C4-2B (cell line): ENCODE measurements at regions not wholly inside any gene's neighbourhood (a gene's known extent, or its start where the extent isn't known, plus 50 kb on each side); places are given as distances from the start of the nearest gene placed in this dataset.

Source experiments
- H3K27ac ChIP-seq: fragments of 450-650 bp; 2 replicates; pipeline ENCODE4 v1.5.1; 2017
- ZFX ChIP-seq: fragments of 450-650 bp; IDR thresholded peaks from 2 replicates; pipeline ENCODE4 v1.6.1; 2017
- TF ChIP-seq, protein P1 (sequence below): fragments of 450-650 bp; conservative IDR thresholded peaks from 2 replicates; pipeline ENCODE4 v1.5.1; 2017; ENCODE audit warnings: mild to moderate bottlenecking

DNA sequence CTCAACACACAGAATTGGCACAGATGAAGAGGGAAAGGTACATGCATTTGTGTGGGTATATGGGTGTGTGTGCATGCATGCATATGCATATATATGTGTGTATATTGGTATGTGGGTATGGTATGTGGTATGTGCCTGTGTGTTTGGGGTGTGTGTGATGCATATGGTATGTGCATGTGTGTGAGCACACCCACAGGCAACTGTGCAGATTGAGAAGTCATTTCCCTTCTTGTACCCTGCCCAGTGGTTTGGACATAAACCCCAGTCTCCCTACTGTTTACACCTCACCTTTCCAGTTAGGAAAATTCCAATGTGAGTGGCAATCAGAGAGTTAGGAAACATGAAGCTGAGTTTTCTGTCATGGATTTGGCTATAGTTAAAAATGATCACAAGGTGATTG, 178.0 kb downstream of the NXNL2 start:
- TF ChIP-seq ZFX = no peak
- TF ChIP-seq, protein P1, sequence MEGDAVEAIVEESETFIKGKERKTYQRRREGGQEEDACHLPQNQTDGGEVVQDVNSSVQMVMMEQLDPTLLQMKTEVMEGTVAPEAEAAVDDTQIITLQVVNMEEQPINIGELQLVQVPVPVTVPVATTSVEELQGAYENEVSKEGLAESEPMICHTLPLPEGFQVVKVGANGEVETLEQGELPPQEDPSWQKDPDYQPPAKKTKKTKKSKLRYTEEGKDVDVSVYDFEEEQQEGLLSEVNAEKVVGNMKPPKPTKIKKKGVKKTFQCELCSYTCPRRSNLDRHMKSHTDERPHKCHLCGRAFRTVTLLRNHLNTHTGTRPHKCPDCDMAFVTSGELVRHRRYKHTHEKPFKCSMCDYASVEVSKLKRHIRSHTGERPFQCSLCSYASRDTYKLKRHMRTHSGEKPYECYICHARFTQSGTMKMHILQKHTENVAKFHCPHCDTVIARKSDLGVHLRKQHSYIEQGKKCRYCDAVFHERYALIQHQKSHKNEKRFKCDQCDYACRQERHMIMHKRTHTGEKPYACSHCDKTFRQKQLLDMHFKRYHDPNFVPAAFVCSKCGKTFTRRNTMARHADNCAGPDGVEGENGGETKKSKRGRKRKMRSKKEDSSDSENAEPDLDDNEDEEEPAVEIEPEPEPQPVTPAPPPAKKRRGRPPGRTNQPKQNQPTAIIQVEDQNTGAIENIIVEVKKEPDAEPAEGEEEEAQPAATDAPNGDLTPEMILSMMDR = no peak
- H3K27ac ChIP-seq = no peak overlapping the region

DNA sequence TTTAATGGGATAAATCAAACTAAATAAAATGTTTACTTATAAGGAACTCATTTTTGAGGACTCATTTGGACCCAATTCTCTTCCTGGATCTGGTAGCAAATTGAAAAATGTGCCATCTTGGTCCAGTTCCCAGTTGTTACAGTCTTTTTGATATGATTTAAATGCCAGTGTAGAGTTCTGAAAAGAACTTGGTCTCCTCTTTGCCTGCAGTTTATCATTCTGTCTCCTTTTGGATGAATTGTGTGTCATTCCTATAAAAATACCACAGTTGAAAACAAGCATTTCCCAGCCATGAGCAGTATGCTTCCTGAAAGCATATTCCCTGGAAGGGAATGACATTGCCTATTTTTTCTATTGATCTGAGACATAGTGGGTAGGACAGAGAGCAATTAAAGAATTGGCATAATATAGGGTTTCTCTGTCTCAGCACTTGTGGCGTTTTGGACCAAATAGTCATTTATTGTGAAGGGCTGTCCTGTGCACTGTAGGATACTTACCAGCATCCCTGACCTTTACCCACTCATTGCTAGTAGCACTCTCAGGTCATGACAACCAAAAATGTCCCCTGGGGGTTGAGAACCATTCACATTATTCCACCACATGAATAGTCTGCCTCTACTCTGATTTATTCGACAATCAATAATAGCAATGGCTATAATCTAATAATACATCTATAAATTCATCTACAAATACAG, 181.8 kb downstream of the NXNL2 start:
- no peak for TF ChIP-seq ZFX
- TF ChIP-seq, protein P1 = no peak

DNA sequence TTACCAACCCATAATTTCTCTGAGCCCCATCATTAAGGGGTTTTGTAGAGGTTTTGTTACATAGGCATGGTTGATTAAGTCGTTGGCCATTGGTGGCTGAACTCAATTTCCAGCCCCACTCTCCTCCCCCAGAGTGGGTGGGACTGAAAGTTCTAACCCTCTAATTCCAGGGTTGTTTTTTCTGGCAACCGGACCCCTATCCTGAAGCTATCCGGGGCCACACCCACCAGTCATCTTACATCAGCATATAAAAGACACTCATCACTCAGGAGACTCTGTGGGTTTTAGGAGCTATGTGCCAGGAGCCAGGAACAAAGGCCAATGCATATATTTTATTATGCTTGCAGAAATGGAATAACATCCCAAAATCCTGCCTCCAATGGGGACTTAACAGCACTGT, 186.0 kb downstream of the NXNL2 start:
- TF ChIP-seq ZFX = no peak
- TF ChIP-seq, protein P1 = no peak
- no peak overlapping the region for H3K27ac ChIP-seq

More for the DNA sequence above, 181.8 kb downstream of the NXNL2 start:
- H3K27ac ChIP-seq = no peak overlapping the region

DNA sequence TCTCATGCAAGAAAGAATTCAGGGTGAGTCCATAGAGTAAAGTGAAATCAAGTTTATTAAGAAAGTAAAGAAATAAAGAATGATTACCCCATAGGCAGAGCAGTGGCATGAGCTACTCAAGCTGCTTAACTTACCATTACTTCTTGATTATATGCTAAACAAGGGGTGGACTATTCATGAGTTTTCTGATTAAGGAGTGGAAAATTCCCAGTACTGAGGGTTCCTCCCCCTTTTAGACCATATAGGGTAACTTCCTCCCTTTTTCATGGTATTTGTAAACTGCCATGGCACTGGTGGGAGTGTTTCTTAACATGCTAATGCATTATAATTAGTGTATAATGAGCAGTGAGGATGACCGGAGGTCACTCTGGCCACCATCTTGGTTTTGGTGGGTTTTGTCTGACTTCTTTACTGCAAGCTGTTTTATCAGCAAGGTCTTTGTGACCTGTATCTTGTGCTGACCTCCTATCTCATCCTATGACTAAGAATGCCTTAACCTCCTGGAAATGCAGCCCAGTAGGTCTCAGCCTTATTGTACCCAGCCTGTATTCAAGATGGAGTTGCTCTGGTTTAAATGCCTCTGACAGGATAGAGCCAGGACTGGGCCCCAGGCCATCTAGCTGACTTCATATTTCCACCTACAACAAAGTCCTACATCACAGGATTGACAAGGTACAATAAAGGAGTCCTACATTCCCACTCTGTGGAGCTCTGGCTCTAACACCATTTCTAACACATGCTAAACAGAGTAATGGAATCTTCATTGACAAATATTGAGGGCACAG, 186.7 kb downstream of the NXNL2 start:
- no peak for TF ChIP-seq ZFX
- TF ChIP-seq, protein P1 = no peak
- no peak overlapping the region for H3K27ac ChIP-seq

DNA sequence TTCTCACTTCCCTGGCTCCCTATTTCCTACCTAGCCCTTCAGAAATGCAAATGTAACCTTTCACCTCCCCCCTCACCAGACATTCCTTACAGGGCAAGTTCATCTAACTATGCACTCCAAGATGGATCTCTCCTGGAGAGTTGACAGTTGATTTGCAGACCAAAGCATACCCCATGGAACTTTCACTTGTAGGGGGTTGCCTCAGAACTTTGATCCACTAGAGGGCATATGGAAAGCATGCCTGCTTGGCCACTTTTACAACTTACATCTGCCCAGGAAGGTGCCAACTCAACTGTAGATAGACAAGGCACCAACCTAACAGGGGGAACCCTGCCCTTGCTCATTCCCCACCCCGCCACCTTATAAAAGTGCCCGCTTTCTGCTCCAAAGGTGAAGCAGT, 187.8 kb downstream of the NXNL2 start:
- TF ChIP-seq, protein P1 = peak; percentile 66
- TF ChIP-seq ZFX = no peak
- no peak overlapping the region for H3K27ac ChIP-seq

DNA sequence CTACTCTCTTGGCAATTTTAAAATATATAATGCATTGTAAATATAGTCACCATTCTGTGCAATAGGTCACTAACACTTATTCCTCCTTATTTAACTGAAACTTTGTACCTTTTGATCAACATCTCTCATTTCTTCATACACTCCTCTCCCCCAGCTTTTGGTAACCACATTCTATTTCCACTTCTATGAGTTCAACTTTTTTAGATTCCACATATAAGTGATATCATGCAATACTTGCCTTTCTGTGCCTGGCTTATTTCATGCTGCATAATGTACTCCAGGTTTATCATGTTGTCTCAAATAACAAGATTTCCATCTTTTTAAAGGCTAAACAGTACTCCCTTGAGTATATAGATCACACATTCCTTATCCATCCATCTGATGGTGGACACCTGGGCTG, 188.8 kb downstream of the NXNL2 start:
- TF ChIP-seq ZFX = no peak
- TF ChIP-seq, protein P1 = no peak

DNA sequence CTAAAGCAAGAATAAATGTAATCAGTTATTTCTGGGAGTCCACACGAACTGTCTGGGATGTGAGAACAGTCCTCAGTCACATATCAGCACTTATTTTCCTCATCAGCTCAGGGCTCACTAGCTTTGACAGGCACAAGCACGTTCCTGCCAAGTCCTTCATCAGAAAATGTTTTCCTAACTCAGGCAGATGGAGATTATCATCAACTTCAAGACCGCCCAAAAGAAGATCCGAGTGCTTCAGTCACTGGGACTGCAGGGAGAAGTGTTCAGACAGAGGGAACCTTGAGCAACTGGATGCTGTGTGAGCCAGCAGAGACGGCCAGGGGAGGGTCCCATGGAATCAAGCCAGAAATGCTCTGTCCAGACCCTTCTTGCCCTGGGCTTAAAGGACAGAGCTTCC, 189.4 kb downstream of the NXNL2 start:
- TF ChIP-seq, protein P1 = no peak
- TF ChIP-seq ZFX = no peak
- H3K27ac ChIP-seq = no peak overlapping the region

More for the DNA sequence above, 188.8 kb downstream of the NXNL2 start:
- no peak overlapping the region for H3K27ac ChIP-seq
